IMR-90 (cell line): ENCODE measurements at regions not wholly inside any gene's neighbourhood (a gene's known extent, or its start where the extent isn't known, plus 50 kb on each side); places are given as distances from the start of the nearest gene placed in this dataset.
A peak's percentile ranks its signal among the peaks of the same experiment; 100 is the strongest.

Experiments
- ATAC-seq: fragments of 200-7000 bp; cut with Tn5 transposase; 2 replicates; pipeline ENCODE4 v1.9.1; 2020; ENCODE audit warnings: low read depth, mild to moderate bottlenecking, moderate library complexity
- BruUV-seq: library from RNA; stranded (reverse); fragments of 400-500 nt; replicated peaks from 2 replicates; lab custom pipeline; 2021; lab: Mats Ljungman, UMichigan
- CTCF ChIA-PET: fragments of 300-600 bp; formaldehyde crosslinking; extraction: SDS; loops from one replicate; lab custom pipeline; 2021; ENCODE audit warnings: antibody characterized with exemption; lab: Yijun Ruan, JAX
- POLR2A ChIA-PET: fragments of 300-600 bp; sonication (Branson Sonifier 250); formaldehyde crosslinking; loops from one replicate; lab custom pipeline; 2022; ENCODE audit warnings: antibody characterized with exemption; ENCODE audit not compliant: unreplicated experiment; lab: Charles Lee
- DNase-seq: peaks from one replicate; pipeline ENCODE4 v3.0.0; 2013
- H2AFZ ChIP-seq: replicated peaks from 2 replicates; pipeline ENCODE3; 2013; ENCODE audit warnings: low read length, mild to moderate bottlenecking; ENCODE audit not compliant: poor library complexity
- H2AK5ac ChIP-seq: 2 replicates; pipeline ENCODE4 v1.6.1; 2013; ENCODE audit warnings: low read depth, low read length, inconsistent platforms
- H2AK9ac ChIP-seq: replicated peaks from 2 replicates; pipeline ENCODE3; 2013; ENCODE audit warnings: mild to moderate bottlenecking, low read depth, low read length, moderate library complexity; ENCODE audit not compliant: poor library complexity
- H2BK120ac ChIP-seq: 2 replicates; pipeline ENCODE4 v1.6.1; 2013; ENCODE audit warnings: low read depth, low read length, inconsistent platforms
- H2BK15ac ChIP-seq: 3 replicates; pipeline ENCODE4 v1.6.1; 2013; ENCODE audit warnings: low read depth, low read length, inconsistent platforms
- H2BK20ac ChIP-seq: 2 replicates; pipeline ENCODE4 v1.6.1; 2013; ENCODE audit warnings: low read depth, mild to moderate bottlenecking, inconsistent platforms, low read length, moderate library complexity
- H2BK5ac ChIP-seq: 2 replicates; pipeline ENCODE4 v1.6.1; 2013; ENCODE audit warnings: mild to moderate bottlenecking, low read depth, low read length, inconsistent platforms; ENCODE audit not compliant: poor library complexity, severe bottlenecking
- H3K14ac ChIP-seq: replicated peaks from 2 replicates; pipeline ENCODE4 v1.6.1; 2013; ENCODE audit warnings: low read depth, low read length, inconsistent platforms
- H3K18ac ChIP-seq: 2 replicates; pipeline ENCODE4 v1.6.1; 2013; ENCODE audit warnings: low read depth, low read length, control low read depth
- H3K23ac ChIP-seq: 2 replicates; pipeline ENCODE4 v1.6.1; 2013; ENCODE audit warnings: low read depth, low read length, inconsistent platforms
- H3K27ac ChIP-seq: 2 replicates; pipeline ENCODE4 v1.5.1; 2013; ENCODE audit warnings: mild to moderate bottlenecking, control low read depth, low read length; ENCODE audit not compliant: insufficient read depth
- H3K27me3 ChIP-seq: 2 replicates; pipeline ENCODE4 v1.6.1; 2013; ENCODE audit warnings: low read length; ENCODE audit not compliant: control insufficient read depth, insufficient read depth
- H3K36me3 ChIP-seq: 2 replicates; pipeline ENCODE4 v1.6.1; 2013; ENCODE audit warnings: low read length, mixed read lengths; ENCODE audit not compliant: control insufficient read depth, insufficient read depth
- H3K4ac ChIP-seq: 2 replicates; pipeline ENCODE4 v1.6.1; 2013; ENCODE audit warnings: low read depth, low read length, inconsistent platforms
- H3K4me1 ChIP-seq: 2 replicates; pipeline ENCODE4 v1.6.1; 2013; ENCODE audit warnings: low read length, mixed read lengths; ENCODE audit not compliant: control insufficient read depth, insufficient read depth
- H3K4me2 ChIP-seq: 2 replicates; pipeline ENCODE4 v1.6.1; 2013; ENCODE audit warnings: low read depth, mild to moderate bottlenecking, control low read depth, low read length, moderate library complexity
- H3K4me3 ChIP-seq: 2 replicates; pipeline ENCODE4 v1.5.1; 2013; ENCODE audit warnings: low read depth, mild to moderate bottlenecking, control low read depth, low read length, moderate library complexity; ENCODE audit not compliant: insufficient read depth
- H3K56ac ChIP-seq: 2 replicates; pipeline ENCODE4 v1.6.1; 2013; ENCODE audit warnings: low read length, inconsistent platforms; ENCODE audit not compliant: insufficient read depth; ENCODE audit errors: extremely low read depth
- H3K79me1 ChIP-seq, 2 experiments: 2 replicates each; pipeline ENCODE4 v1.6.1; 2013; ENCODE audit warnings: low read length in 2 of 2, inconsistent platforms in 1 of 2, low read depth in 1 of 2
- H3K9ac ChIP-seq: 2 replicates; pipeline ENCODE4 v1.6.1; 2013; ENCODE audit warnings: low read depth, low read length, control low read depth
- H3K9me1 ChIP-seq: 2 replicates; pipeline ENCODE4 v1.6.1; 2013; ENCODE audit warnings: low read length, inconsistent platforms; ENCODE audit not compliant: insufficient read depth
- H3K9me3 ChIP-seq: 2 replicates; pipeline ENCODE4 v1.6.1; 2013; ENCODE audit warnings: low read length; ENCODE audit not compliant: control insufficient read depth, insufficient read depth
- H4K20me1 ChIP-seq: 2 replicates; pipeline ENCODE4 v1.6.1; 2013; ENCODE audit warnings: low read length, inconsistent platforms; ENCODE audit not compliant: insufficient read depth
- H4K5ac ChIP-seq: 2 replicates; pipeline ENCODE4 v1.6.1; 2013; ENCODE audit warnings: mild to moderate bottlenecking, low read depth, low read length, control low read depth
- H4K8ac ChIP-seq, 2 experiments: 2 replicates each; pipeline ENCODE4 v1.6.1; 2013; ENCODE audit warnings: low read depth in 2 of 2, low read length in 2 of 2, control low read depth in 1 of 2, inconsistent platforms in 1 of 2
- H4K91ac ChIP-seq: 2 replicates; pipeline ENCODE4 v1.6.1; 2013; ENCODE audit warnings: low read depth, low read length, inconsistent platforms; ENCODE audit not compliant: insufficient read depth
- BHLHE40 ChIP-seq: fragments of 150-350 bp; IDR thresholded peaks from 2 replicates; pipeline ENCODE4 v1.6.1; 2016; ENCODE audit warnings: mild to moderate bottlenecking, low read depth, low read length
- CEBPB ChIP-seq: IDR thresholded peaks from 2 replicates; pipeline ENCODE4 v1.6.1; 2012; ENCODE audit warnings: low read depth, low read length, improper control_type of control experiment
- CHD1 ChIP-seq: IDR thresholded peaks from 2 replicates; pipeline ENCODE4 v1.6.1; 2012; ENCODE audit warnings: low read depth, low read length, improper control_type of control experiment
- CTCF ChIP-seq: conservative IDR thresholded peaks from 2 replicates; pipeline ENCODE4 v1.5.1; 2012; ENCODE audit warnings: mild to moderate bottlenecking, low read depth, low read length, improper control_type of control experiment
- FOS ChIP-seq: fragments of 150-350 bp; IDR thresholded peaks from 2 replicates; pipeline ENCODE4 v1.6.1; 2016; ENCODE audit warnings: low read depth, low read length
- MAFK ChIP-seq: IDR thresholded peaks from 2 replicates; pipeline ENCODE4 v1.6.1; 2012; ENCODE audit warnings: low read depth, low read length, improper control_type of control experiment
- MAZ ChIP-seq: IDR thresholded peaks from 2 replicates; pipeline ENCODE4 v1.6.1; 2012; ENCODE audit warnings: low read depth, mild to moderate bottlenecking, low read length, improper control_type of control experiment, moderate library complexity, borderline replicate concordance
- POLR2A ChIP-seq: IDR thresholded peaks from 2 replicates; pipeline ENCODE4 v1.6.1; 2012; ENCODE audit warnings: mild to moderate bottlenecking, low read depth, low read length
- RAD21 ChIP-seq: IDR thresholded peaks from 2 replicates; pipeline ENCODE4 v1.6.1; 2012; ENCODE audit warnings: low read length, improper control_type of control experiment
- RFX5 ChIP-seq: IDR thresholded peaks from 2 replicates; pipeline ENCODE4 v1.8.0; 2012; ENCODE audit warnings: low read depth, mild to moderate bottlenecking, low read length, moderate library complexity
- SMC3 ChIP-seq: fragments of 150-350 bp; IDR thresholded peaks from 2 replicates; pipeline ENCODE4 v1.6.1; 2016; ENCODE audit warnings: low read depth, mild to moderate bottlenecking, antibody characterized with exemption, low read length, moderate library complexity
- WGBS, 2 experiments: methylation state at CpG; one replicate each; pipeline versions ENCODE4 v1.1.5 to v1.1.7; 2013; ENCODE audit warnings: missing lambda C conversion rate in 2 of 2; ENCODE audit not compliant: insufficient read length in 1 of 2; ENCODE audit errors: extremely low coverage in 2 of 2; 5-methylcytosine and 5-hydroxymethylcytosine counted together
- dilution Hi-C: fragments of 300-500 bp; cut with HindIII; formaldehyde crosslinking; loops from one replicate; pipeline ENCODE4 v1.14.3; 2018; ENCODE audit warnings: low sequenced_read_pairs; ENCODE audit not compliant: unreplicated experiment
- in situ Hi-C: fragments of 300-500 bp; cut with MboI; formaldehyde crosslinking; loops from 3 replicates; pipeline ENCODE4 v1.14.3; 2019; ENCODE audit warnings: low sequenced_read_pairs, inconsistent platforms, mixed read lengths
- intact Hi-C: fragments of 100-400 bp; cut with micrococcal nuclease; formaldehyde crosslinking; loops from 2 replicates; pipeline ENCODE4 v1.10.0; 2022
- TF ChIP-seq, protein P1 (sequence below): fragments of 150-350 bp; IDR thresholded peaks from 2 replicates; pipeline ENCODE4 v1.6.1; 2016; ENCODE audit warnings: low read depth, mild to moderate bottlenecking, low read length, moderate library complexity, borderline replicate concordance
- TF ChIP-seq, protein P2 (sequence below): fragments of 150-350 bp; IDR thresholded peaks from 2 replicates; pipeline ENCODE4 v1.6.1; 2017; ENCODE audit warnings: mild to moderate bottlenecking, antibody characterized with exemption, low read length, low read depth

DNA sequence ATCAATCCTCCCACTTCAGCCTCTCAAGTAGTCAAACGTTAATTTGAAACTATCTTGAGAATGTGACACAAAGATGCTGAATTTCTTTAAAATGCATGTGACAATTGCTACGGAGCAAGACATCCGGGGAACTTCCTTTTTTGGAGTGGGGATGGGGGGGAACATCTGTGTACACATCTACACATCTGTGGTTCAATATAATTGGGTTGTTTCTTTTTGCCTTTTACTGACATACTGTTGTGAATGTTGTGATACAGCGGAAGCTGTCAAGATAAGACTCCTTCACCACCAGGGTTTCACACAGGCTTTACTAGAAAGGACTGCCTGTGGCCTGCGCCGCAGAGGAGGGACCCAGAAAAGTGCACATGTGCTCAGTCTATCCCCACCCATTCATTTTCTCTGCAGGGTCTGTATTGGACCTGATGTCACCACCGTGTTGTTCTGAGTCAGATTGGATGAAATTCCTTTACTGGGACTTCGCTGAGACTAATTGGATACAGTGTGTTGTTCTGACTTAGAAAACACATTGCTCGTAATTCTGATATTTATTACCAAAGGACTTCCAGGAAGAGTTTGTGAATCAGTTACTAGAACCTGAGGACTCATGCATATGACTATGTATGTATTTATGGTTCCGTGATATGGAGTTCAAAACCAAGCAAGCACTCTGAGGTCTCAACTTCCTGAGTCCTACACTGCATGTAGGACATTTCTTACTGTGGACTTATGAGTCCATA lies 98.7 kb upstream of the SGK1 start:
- BruUV-seq = no TSS peak

More for the DNA sequence above, 98.7 kb upstream of the SGK1 start:
- in situ Hi-C loops (loop anchor here (10.0 kb wide), 1 partner anchor 242 kb away; no protein-coding TSS in a partner anchor), intact Hi-C loops (no loop called here), dilution Hi-C loops (no loop called here)
- H3K4me2 ChIP-seq = no peak overlapping the region
- peaks cover 15% of the 10 kb centered on the region for H3K9me1 ChIP-seq
- TF ChIP-seq, protein P1, sequence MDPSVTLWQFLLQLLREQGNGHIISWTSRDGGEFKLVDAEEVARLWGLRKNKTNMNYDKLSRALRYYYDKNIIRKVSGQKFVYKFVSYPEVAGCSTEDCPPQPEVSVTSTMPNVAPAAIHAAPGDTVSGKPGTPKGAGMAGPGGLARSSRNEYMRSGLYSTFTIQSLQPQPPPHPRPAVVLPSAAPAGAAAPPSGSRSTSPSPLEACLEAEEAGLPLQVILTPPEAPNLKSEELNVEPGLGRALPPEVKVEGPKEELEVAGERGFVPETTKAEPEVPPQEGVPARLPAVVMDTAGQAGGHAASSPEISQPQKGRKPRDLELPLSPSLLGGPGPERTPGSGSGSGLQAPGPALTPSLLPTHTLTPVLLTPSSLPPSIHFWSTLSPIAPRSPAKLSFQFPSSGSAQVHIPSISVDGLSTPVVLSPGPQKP = no peak
- no peak for TF ChIP-seq RFX5
- no peak for TF ChIP-seq RAD21
- TF ChIP-seq POLR2A = no peak
- no peak for TF ChIP-seq SMC3
- TF ChIP-seq, protein P2, sequence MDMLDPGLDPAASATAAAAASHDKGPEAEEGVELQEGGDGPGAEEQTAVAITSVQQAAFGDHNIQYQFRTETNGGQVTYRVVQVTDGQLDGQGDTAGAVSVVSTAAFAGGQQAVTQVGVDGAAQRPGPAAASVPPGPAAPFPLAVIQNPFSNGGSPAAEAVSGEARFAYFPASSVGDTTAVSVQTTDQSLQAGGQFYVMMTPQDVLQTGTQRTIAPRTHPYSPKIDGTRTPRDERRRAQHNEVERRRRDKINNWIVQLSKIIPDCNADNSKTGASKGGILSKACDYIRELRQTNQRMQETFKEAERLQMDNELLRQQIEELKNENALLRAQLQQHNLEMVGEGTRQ = no peak
- no peak for TF ChIP-seq CEBPB
- TF ChIP-seq FOS = no peak
- no peak for TF ChIP-seq BHLHE40
- no peak for TF ChIP-seq CTCF
- no peak for TF ChIP-seq MAZ
- no peak for TF ChIP-seq CHD1
- no peak for TF ChIP-seq MAFK
- H3K9me3 ChIP-seq = peaks cover 2% of the 10 kb centered on the region
- H3K27ac ChIP-seq = no peak overlapping the region
- peak overlapping the region; percentile 77; the same call in 1 of the 3 replicates for H2BK15ac ChIP-seq
- H4K91ac ChIP-seq = peak overlapping the region; percentile 37; the same call in 1 of the 2 replicates
- no CpG with 5 or more reads among the region's 10 CpGs for WGBS, 2 experiments
- peak overlapping the region; percentile 59 for H2BK120ac ChIP-seq
- peak overlapping the region; percentile 70 for H2AFZ ChIP-seq
- H3K36me3 ChIP-seq = no peaks in the 10 kb centered on the region
- peak overlapping the region; percentile 36; the same call in 1 of the 2 replicates for H2AK5ac ChIP-seq
- DNase-seq (peak; percentile 61), ATAC-seq (no peak)
- peak overlapping the region; percentile 67; the same call in 1 of the 2 replicates for H3K4ac ChIP-seq
- peak overlapping the region; percentile 43 for H4K5ac ChIP-seq
- H2AK9ac ChIP-seq = peak overlapping the region; percentile 51
- POLR2A ChIA-PET = interaction anchor here (1.0 kb wide), 1 partner anchor 242 kb away, joined by 3 read pairs; no protein-coding TSS in a partner anchor
- no peak overlapping the region for H3K56ac ChIP-seq
- H4K8ac ChIP-seq = peak overlapping the region in 1 of 2 experiments; percentile 57; a peak in 2 of 4 replicates
- H2BK5ac ChIP-seq = peak overlapping the region; percentile 20
- H3K79me1 ChIP-seq = 0 out of 4 replicates have a peak, but pooled peaks cover 0 to 6% of the 10 kb centered on the region in 2 experiments
- 0 out of 2 replicates have a peak overlapping the region, but pooled peaks have one; percentile 16 for H3K23ac ChIP-seq
- no peak overlapping the region for H3K4me3 ChIP-seq
- peak overlapping the region; percentile 61; the same call in 1 of the 2 replicates for H3K14ac ChIP-seq
- H3K27me3 ChIP-seq = no peaks in the 10 kb centered on the region
- CTCF ChIA-PET = no interaction called here
- H3K18ac ChIP-seq = peak overlapping the region; percentile 63; the same call in 1 of the 2 replicates
- peaks cover 15% of the 10 kb centered on the region for H3K4me1 ChIP-seq
- no peaks in the 10 kb centered on the region for H4K20me1 ChIP-seq
- no peak overlapping the region for H3K9ac ChIP-seq
- H2BK20ac ChIP-seq = peak overlapping the region; percentile 92
